ENCODE measurements at regions not wholly inside any gene's neighbourhood (a gene's known extent, or its start where the extent isn't known, plus 50 kb on each side); places are given as distances from the start of the nearest gene placed in this dataset.
"Not testable (repeated sequence)": the region's sequence is repeated elsewhere in the genome, so short reads cannot be mapped to it uniquely, and the experiment has no call there.

DNA sequence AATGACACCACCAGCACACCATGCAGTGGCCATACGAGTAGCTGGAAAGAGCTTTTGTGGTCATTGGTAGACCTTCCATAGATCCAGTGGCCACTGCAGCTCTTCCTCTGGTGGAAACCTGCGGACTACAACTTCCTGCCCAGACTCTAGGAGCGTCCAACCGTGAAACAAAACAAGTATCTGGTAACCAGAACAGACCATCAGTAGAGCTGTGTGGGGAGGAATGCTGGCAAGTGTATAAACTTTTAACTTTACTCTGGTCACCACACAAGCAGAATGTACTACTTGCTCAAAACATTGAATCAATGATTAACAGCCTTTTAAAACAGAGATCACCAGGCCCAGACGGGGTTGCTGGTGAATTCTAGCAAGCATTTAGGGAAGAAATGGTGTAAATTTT, 154.7 kb upstream of the DGKB start:
- in situ Hi-C loops (cut with MboI; ENCODE audit: low sequenced_read_pairs), result no loop called here

DNA sequence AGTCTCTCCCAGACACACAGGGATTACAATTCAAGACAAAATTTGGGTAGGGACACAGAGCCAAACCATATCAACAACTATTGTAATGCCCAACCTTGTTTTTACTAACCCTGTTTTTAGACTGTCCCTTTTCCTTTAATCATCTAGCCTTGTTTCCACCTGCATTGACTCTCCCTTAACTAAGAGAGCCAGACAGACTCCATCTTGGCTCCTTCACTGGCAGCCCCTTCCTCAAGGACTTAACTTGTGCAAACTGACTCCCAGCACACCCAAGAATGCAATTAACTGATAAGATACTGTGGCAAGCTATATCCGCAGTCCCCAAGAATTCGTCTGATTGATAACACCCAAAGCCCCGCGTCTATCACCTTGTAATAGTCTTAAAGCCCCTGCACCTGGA, 151.8 kb upstream of the DGKB start:
- in situ Hi-C loops (cut with MboI; ENCODE audit: low sequenced_read_pairs), result not testable (repeated sequence)

DNA sequence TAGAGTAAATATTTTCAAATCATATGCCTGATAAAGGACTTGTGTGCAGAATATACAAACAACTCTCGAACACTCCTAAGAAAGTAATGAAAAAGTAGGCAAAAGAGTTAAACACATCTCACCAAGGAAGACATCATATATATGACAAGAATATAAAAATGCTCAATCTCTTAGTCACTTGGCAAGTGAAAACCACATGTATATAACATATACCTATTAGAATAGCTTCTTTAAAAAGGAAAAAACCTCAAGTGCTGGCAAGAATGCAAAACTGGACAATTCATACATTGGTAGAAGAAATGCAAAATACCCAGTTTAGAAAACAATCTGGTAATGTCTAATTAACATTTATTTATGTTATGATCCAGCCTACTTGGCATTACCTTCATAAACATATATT, 146.6 kb upstream of the DGKB start:
- in situ Hi-C loops (cut with MboI; ENCODE audit: low sequenced_read_pairs), result no loop called here

DNA sequence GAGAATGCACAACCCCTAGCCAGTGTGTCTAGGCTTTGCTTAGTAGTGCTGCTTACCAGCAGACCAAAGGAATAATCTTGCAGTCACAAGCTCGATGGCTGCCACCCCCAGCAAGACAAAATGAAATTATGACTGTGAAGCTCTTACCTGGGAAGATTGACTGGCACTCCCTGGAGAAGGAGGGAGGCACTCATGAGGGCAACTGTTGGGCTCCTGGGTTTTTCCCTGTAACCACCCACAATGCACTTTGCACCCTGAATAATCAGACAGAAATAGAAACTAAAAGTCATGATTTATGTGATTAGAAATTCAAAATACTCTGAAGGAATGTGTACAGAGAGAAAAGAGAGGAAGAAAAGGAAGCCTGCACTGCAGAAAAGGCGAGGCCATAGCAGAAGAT, 144.3 kb upstream of the DGKB start:
- in situ Hi-C loops (cut with MboI; ENCODE audit: low sequenced_read_pairs), result no loop called here

DNA sequence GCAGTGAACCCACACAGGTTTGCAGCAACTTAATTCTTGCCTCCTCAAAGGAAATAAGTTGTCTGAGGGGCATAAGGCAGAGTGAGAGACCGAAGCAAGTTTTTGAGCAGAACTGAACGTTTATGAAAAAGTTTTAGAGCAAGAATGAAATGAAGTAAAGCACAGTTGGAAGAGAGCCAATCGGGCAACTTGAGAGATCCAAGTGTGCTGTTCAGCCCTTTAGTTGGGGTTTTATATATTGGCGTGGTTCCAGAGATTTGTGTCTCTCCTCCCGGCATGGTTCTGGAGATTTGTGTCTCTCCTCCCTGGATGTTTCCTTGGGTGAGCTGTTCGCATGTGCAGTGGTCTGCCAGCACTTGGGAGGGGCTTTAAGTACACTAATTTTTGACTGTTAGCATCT, 141.4 kb upstream of the DGKB start:
- in situ Hi-C loops (cut with MboI; ENCODE audit: low sequenced_read_pairs), result no loop called here

DNA sequence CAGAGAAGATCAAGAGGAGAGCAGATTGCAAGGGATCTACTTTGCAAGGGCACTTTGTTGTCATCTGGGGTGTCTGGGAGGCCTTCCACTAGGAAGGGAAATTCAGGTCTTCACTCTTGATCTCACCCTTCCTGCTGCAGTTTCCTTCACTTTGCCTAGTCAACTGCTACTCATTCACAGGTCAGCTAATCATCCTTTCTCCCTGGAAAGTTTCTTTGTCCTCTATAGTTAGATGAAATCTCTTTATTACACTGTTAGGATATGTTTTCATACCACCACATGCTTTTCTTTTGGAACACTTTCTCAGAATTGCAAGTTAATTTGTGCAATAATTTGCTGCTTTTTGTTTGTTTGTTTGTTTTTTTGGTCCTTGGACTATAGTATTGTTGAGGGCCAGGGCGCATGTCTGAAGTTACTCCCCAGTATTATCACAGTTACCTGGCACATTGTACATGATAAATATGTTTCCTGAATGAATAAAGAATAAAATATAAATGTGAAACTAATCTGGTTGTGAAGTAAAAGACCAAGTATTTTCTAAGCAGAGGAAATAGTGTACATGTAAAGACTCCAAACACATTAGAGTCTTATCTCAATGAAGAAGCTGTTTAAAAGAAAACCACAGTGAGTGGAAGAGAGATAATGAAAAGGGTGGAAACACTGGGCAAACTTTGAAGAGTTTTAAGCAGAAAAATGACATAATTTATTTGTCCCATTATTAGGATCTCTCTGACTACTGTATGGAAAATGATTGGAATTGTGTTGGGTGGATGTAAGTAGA, 139.9 kb upstream of the DGKB start:
- in situ Hi-C loops (cut with MboI; ENCODE audit: low sequenced_read_pairs), result no loop called here

DNA sequence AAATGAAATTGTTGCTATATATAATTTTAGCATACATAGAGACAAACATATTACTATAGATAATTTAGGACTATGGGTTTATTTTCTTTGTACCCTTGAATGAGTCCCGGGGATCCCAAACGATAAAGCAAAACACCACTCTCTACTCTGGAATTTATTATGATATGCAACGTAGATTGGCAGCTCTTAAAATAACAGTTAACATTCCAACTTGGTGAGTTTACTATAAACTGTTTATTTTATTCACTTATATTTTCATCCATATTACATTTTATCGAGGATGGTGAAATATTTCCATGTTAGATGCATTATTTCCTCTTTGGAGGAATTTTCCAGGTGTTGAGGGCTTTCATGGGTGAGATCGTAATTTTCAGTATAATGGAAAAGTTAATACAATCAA, 138.7 kb upstream of the DGKB start:
- in situ Hi-C loops (cut with MboI; ENCODE audit: low sequenced_read_pairs), result no loop called here

DNA sequence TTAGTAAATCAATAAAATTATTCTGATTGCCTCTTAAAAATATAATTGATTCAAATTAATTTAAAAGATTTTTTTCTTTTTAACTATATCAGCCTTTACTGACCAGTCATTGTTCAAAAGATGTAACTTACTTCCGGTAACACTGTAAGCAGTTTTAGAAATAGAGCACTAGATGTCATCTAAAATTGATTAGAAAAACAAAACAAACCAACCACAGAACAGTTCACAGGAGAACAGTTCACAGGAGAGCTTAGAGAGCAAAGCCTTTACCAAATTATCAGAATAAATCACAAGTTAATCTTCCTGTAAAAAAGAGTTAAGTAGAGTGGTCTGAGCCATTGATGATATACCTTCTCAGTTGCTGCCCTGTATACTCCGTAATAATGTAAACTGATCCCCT, 133.3 kb upstream of the DGKB start:
- in situ Hi-C loops (cut with MboI; ENCODE audit: low sequenced_read_pairs), result no loop called here

DNA sequence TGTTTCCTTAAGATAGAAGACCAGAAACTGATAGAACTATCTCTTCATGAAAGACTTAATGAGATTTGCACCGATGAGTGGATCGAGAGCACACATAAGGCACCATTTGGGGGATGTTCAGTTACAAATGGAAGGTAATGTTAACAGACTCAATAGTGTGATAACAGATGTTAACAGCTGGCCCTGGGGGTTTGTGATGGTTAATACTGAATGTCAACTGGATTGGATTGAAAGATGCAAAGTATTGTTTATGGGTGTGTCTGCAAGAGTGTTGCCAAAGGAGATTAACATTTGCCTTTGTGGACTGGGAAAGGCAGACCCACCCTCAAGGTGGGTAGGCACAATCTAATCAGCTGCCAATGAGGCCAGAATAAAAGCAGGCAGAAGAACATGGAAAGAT, 130.5 kb upstream of the DGKB start:
- in situ Hi-C loops (cut with MboI; ENCODE audit: low sequenced_read_pairs), result no loop called here

DNA sequence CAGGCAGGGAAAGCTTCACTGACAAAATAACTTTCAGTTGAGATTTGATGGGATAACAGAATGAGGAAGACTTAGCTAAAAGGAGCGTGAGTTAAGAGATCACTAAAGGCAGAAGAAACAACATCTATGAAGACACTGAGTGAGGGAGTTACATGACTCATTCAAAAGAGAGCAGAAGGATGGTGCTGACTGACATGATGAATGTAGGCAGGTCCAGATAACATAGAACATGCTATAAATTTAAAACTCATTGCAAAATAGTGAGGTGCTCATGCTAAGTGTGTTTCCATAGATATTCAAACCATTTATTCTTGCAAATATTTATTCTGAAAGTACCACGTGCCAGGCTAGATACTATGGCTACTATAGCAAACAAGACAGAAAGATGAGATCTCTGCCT, 116.4 kb upstream of the DGKB start:
- in situ Hi-C loops (cut with MboI; ENCODE audit: low sequenced_read_pairs), result loop anchor here (25.0 kb wide), 1 partner anchor 307 kb away; no protein-coding TSS in a partner anchor

DNA sequence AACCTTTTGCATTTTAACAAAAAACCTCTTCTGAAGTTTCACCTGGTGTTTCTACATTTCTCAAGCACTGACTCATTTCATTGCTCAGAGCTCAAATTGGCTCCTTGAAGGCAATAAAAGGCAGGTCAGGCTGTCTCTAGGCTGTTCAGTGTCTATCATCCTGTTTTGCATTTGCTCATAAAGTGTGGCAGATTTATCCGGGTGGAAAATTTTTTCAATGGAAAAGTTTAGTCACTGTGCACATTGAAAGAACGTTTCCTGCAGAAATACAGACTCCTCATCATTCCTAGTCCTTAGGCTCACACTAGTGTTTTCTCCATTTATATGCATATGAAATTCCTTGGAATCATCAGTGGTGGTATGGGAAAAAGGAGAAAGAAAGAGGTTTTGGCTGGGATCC, 114.2 kb upstream of the DGKB start:
- in situ Hi-C loops (cut with MboI; ENCODE audit: low sequenced_read_pairs), result loop anchor here (25.0 kb wide), 1 partner anchor 304 kb away; no protein-coding TSS in a partner anchor

DNA sequence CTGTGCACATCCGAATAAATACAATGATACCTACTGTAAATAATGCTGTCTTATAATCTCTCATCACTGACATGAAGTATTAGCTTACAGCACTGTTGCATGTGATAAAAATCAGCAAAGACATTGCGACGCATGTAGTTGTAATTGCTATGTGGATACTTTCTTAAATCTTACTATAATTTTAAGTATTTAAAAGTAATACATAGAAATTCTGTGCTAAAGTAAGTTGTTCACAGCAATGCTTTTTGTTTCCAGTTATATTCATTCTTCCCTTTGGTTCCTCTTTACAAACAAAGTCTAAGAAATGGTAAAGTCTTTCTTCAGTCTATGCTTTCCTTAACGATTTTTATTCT, 113.7 kb upstream of the DGKB start:
- in situ Hi-C loops (cut with MboI; ENCODE audit: low sequenced_read_pairs), result loop anchor here (25.0 kb wide), 1 partner anchor 304 kb away; no protein-coding TSS in a partner anchor

DNA sequence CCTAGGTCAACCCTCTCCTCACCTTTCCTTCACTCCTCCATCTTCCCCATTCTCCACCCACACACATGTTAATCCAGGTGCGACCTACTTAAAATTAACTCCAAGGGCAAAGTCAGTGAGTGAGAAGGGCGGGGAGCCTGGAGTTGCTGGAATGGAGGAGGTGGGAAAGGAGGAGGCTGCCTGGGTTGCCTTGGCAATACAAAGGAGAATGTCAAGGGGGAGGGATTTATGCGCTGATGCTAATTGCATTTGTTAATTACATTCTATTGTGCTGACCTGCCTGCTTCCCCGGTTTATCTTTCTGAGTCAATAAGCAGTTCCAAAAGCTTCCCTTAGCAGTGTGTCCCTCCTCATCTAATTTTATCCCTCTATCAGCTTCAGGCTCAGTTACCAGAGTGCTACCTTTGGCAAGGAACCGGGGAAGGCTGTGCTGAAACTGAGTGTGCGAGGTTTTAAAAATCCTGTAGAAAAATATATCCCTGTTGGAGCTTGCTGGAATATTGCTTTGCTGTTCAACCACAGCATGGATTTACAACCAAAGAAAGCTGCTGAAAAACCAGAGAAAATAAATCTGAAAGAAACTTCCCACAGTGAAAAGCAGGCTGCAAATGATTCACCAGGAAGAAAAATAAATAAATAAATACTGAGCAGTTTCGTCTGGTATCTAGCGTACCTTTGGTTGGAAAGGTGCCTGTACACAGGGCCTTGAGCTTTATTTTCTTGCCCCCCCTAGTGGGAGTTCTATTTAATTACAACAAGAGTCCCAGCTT, 113.2 kb upstream of the DGKB start:
- in situ Hi-C loops (cut with MboI; ENCODE audit: low sequenced_read_pairs), result loop anchor here (25.0 kb wide), 1 partner anchor 303 kb away; no protein-coding TSS in a partner anchor

DNA sequence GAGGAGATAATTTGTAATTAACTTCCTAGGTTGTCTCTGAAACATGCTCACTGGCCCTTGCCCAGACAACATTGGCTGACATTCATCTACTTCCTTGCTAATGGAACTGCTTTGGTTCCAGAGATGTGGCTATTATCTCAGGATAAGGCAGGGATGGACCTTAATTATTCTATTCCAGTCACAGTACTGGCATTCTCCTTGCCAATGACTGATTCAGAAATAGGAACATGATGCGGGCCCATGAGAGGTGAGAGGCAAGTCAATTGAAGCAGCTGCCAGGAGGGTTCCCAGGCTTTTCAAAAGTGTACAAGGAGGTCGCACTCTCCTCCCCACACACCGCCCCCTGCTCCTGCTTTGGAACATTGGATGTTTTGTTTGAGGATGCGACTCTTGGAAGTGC, 109.6 kb upstream of the DGKB start:
- in situ Hi-C loops (cut with MboI; ENCODE audit: low sequenced_read_pairs), result loop anchor here (25.0 kb wide), 1 partner anchor 300 kb away; no protein-coding TSS in a partner anchor

DNA sequence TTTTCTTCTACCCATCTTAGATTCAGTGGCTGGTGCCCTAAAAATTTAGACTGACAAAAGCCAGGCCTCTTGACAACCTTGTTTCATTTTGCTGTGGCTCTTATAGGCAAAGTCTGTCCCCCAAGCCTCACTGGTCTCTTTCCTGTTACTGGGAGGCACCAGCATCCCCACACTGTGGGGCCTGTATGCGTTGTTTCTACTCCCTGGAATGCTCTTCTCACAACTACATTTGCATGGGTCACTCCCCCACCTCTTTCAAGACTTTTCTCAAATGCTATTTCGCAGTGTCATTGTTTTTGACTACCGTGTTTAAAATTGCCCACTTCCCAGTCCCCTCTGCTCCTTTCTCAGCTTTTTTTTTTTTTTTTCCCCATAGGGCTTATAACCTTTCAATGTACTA, 108.7 kb upstream of the DGKB start:
- in situ Hi-C loops (cut with MboI; ENCODE audit: low sequenced_read_pairs), result loop anchor here (25.0 kb wide), 1 partner anchor 299 kb away; no protein-coding TSS in a partner anchor

DNA sequence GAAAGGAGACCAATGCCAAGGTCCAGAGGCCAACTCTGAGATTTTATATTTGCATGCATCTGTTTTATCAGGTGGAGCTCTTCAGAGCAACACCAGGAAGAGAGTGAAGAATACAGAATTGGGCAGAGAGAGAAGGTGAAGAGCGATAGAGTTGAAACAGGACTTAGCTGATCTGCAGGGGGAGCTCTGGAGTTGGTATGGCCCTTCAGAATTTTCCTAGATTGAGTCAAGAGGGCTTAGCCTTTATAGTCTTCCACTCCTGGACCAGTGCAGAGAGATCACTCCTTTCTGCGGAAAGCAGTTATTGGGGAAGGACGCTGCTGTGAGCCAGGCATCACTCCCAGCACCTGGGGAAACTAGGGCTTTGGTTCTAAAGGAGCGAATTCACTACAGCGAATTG, 105.0 kb upstream of the DGKB start:
- in situ Hi-C loops (cut with MboI; ENCODE audit: low sequenced_read_pairs), result loop anchor here (25.0 kb wide), 1 partner anchor 295 kb away; no protein-coding TSS in a partner anchor

DNA sequence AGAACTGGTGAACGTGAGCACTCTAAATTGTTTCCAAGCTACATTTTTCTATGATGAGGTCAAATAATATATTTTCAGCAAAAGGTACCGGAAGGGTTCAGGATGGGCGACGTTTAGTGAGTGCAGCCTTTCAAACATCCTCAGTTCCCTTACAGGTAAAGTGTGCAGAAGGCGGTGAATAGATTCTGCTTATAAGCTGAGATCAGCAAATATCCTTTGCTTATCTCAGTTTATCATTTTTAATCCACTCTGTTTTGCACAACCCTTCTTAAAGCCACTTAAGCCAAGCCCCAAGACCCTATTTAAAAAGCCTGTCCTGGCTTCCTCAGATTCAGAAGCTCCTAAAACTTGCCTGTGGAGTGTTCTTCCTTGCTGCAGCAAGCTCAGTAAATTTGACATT, 103.1 kb upstream of the DGKB start:
- in situ Hi-C loops (cut with MboI; ENCODE audit: low sequenced_read_pairs), result loop anchor here (25.0 kb wide), 1 partner anchor 293 kb away; no protein-coding TSS in a partner anchor

DNA sequence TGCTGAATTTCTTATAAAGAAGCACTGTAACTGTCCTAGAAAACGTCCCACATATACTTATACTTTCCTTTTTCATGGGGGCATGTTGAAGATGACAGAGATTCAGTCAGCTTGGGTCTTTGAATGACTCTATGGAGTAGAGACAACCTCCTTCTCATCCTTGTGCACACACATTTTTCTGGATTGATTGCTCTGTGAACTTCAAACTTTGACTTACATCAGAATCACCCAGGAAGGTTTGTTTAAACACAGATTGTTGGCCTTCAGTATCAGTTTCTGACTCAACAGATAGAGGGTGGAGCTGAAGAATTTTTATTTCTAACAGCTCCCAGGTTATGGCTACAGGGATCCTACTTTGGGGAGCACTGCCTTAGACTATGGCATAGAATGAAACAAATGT, 97.6 kb upstream of the DGKB start:
- in situ Hi-C loops (cut with MboI; ENCODE audit: low sequenced_read_pairs), result loop anchor here (25.0 kb wide), 1 partner anchor 288 kb away; no protein-coding TSS in a partner anchor

DNA sequence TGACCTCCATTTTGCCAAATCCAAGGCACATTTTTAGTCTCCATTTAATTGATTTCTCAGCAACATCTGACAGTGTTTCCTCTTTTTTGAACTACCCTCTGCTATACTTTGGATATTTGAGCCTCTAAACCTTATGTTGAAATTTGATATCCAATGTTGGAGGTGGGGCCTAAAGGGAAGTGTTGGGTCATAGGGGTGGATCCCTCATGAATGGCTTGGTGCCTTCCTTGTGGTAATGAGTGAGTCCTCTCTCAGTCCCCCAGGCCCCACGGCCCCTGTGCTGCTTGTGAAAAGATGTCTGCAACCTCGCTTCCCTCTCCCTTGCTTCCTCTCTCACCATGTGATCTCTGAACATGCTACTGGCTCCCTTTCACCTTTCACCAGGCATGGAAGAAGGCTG, 96.8 kb upstream of the DGKB start:
- in situ Hi-C loops (cut with MboI; ENCODE audit: low sequenced_read_pairs), result no loop called here

DNA sequence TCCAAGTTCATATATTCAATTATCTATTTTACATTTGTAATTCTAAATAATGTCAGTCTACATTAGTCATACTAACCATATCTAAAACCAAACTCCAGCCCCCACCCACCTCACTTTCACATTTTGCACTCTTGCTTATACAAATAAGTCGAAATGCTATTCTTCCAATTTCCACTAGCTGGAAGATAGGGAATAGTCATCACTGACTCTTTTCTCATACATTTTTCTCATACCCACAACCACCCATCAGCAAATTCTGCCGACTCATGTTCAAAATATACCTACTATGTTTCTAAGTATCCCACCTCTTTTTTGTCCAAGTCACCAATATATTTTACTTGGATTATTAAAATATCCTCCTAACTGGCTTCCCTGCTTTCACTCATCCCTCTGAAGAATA, 93.2 kb upstream of the DGKB start:
- in situ Hi-C loops (cut with MboI; ENCODE audit: low sequenced_read_pairs), result no loop called here

DNA sequence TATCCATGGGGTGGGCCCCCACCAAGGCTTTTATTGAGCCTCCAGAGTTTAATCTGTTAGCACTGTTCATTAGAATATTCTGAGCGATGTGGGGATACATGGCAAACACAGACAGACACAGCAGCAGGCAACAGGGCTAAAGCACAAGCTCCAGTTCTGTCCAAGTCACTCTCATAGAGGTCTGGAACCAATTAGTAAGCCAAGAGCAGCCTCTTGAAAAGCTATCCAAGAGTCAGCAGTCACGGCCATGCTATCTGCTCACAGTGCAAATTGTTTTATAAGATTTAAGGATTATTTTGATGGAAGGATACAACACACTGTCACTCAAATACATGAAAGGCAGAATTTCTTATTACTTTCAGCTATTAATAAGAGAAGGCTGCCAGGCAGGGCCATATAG, 86.4 kb upstream of the DGKB start:
- in situ Hi-C loops (cut with MboI; ENCODE audit: low sequenced_read_pairs), result no loop called here

DNA sequence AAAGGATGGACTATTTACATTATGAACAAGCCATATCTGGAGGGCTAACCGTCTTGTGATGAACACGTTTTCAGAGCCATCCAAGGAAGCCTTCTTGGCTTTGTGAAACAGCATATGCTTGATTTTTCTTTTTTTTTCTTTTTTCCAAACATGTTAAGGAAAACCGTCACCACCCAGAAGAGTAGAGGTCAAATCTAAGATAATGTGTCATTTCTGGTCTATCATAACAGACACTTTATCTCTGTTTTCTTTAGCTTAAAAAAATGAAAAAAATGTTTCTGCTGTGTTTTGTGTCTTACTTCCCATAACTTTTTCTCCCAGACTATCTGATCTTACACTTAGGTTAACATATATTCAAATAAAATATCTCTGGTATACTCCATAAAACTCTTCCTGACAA, 76.1 kb upstream of the DGKB start:
- in situ Hi-C loops (cut with MboI; ENCODE audit: low sequenced_read_pairs), result no loop called here
